ENCODE measurements at regions not wholly inside any gene's neighbourhood (a gene's known extent, or its start where the extent isn't known, plus 50 kb on each side); places are given as distances from the start of the nearest gene placed in this dataset.

GRCh38 chr3:182115328-182116015, 403.7 kb downstream of the SOX2 start:
- Mint-ChIP-seq H3K4me3 (no peak overlapping the region), H3K27ac (no peak overlapping the region), H3K9me3 (peaks cover 4 to 5% of the 10 kb centered on the region in 2 donors), H3K36me3 (no peaks in the 10 kb centered on the region), H3K27me3 (no peaks in the 10 kb centered on the region), H3K4me1 (no peaks in the 10 kb centered on the region)
- DNase-seq (no peak), ATAC-seq (replicated peaks) (no peak)

GRCh38 chr3:182116386-182116785, 404.7 kb downstream of the SOX2 start:
- DNase-seq (no peak), ATAC-seq (replicated peaks) (no peak)
- Mint-ChIP-seq H3K4me1 (no peaks in the 10 kb centered on the region), H3K27me3 (no peaks in the 10 kb centered on the region), H3K36me3 (no peaks in the 10 kb centered on the region), H3K4me3 (no peak overlapping the region), H3K27ac (no peak overlapping the region), H3K9me3 (peaks cover 4 to 5% of the 10 kb centered on the region in 2 donors)

- Mint-ChIP-seq H3K27ac (no peak overlapping the region), H3K27me3 (no peaks in the 10 kb centered on the region), H3K4me3 (no peak overlapping the region), H3K4me1 (no peaks in the 10 kb centered on the region), H3K36me3 (no peaks in the 10 kb centered on the region), H3K9me3 (peaks cover 3 to 5% of the 10 kb centered on the region in 2 donors)
- DNase-seq (no peak), ATAC-seq (replicated peaks) (no peak)
Measured at GRCh38 chr3:182117131-182117530, 405.4 kb downstream of the SOX2 start.

GRCh38 chr3:182117583-182117982, 405.9 kb downstream of the SOX2 start:
- H3K4me1 Mint-ChIP-seq, result no peaks in the 10 kb centered on the region
- DNase-seq, result no peak
- no peaks in the 10 kb centered on the region for H3K36me3 Mint-ChIP-seq
- H3K4me3 Mint-ChIP-seq, result no peak overlapping the region
- H3K27ac Mint-ChIP-seq, result no peak overlapping the region
- no peaks in the 10 kb centered on the region for H3K27me3 Mint-ChIP-seq
- peaks cover 3 to 5% of the 10 kb centered on the region in 2 donors for H3K9me3 Mint-ChIP-seq
- no peak for ATAC-seq (replicated peaks)

GRCh38 chr3:182118066-182118465, 406.3 kb downstream of the SOX2 start:
- Mint-ChIP-seq H3K4me3 (no peak overlapping the region), H3K27me3 (no peaks in the 10 kb centered on the region), H3K4me1 (no peaks in the 10 kb centered on the region), H3K9me3 (peaks cover 3 to 5% of the 10 kb centered on the region in 2 donors), H3K36me3 (no peaks in the 10 kb centered on the region), H3K27ac (no peak overlapping the region)
- DNase-seq, result no peak
- ATAC-seq (replicated peaks), result no peak

- Mint-ChIP-seq H3K27me3 (no peaks in the 10 kb centered on the region), H3K4me1 (no peaks in the 10 kb centered on the region)
- DNase-seq, result no peak
Measured at GRCh38 chr3:182121401-182121800, 409.7 kb downstream of the SOX2 start.

GRCh38 chr3:182122779-182123178, 411.1 kb downstream of the SOX2 start:
- Mint-ChIP-seq H3K4me1 (no peaks in the 10 kb centered on the region), H3K27ac (no peak overlapping the region), H3K27me3 (no peaks in the 10 kb centered on the region), H3K36me3 (no peaks in the 10 kb centered on the region), H3K9me3 (peaks cover 0 to 3% of the 10 kb centered on the region in 2 donors), H3K4me3 (no peak overlapping the region)
- ATAC-seq (replicated peaks), result no peak
- no peak for DNase-seq

More at GRCh38 chr3:182121401-182121800, 409.7 kb downstream of the SOX2 start:
- no peak overlapping the region for H3K4me3 Mint-ChIP-seq
- no peaks in the 10 kb centered on the region for H3K9me3 Mint-ChIP-seq
- no peaks in the 10 kb centered on the region for H3K36me3 Mint-ChIP-seq
- H3K27ac Mint-ChIP-seq, result no peak overlapping the region
- ATAC-seq (replicated peaks), result no peak

- Mint-ChIP-seq H3K36me3 (no peaks in the 10 kb centered on the region), H3K4me1 (no peaks in the 10 kb centered on the region), H3K4me3 (no peak overlapping the region), H3K27me3 (no peaks in the 10 kb centered on the region), H3K27ac (no peak overlapping the region), H3K9me3 (peaks cover 0 to 3% of the 10 kb centered on the region in 2 donors)
- ATAC-seq (replicated peaks) (no peak), DNase-seq (no peak)
Measured at GRCh38 chr3:182124187-182124586, 412.5 kb downstream of the SOX2 start.

GRCh38 chr3:182124716-182125115, 413.0 kb downstream of the SOX2 start:
- Mint-ChIP-seq H3K36me3 (no peaks in the 10 kb centered on the region), H3K27me3 (no peaks in the 10 kb centered on the region), H3K27ac (no peak overlapping the region), H3K4me1 (no peaks in the 10 kb centered on the region), H3K4me3 (no peak overlapping the region), H3K9me3 (peaks cover 0 to 3% of the 10 kb centered on the region in 2 donors)
- ATAC-seq (replicated peaks), result no peak
- no peak for DNase-seq

GRCh38 chr3:182129740-182130139, 418.0 kb downstream of the SOX2 start:
- no peaks in the 10 kb centered on the region for H3K4me1 Mint-ChIP-seq
- H3K36me3 Mint-ChIP-seq, result no peaks in the 10 kb centered on the region
- ATAC-seq (replicated peaks) (no peak), DNase-seq (no peak)
- no peak overlapping the region for H3K4me3 Mint-ChIP-seq
- H3K9me3 Mint-ChIP-seq, result peaks cover 0 to 3% of the 10 kb centered on the region in 2 donors
- no peaks in the 10 kb centered on the region for H3K27me3 Mint-ChIP-seq
- H3K27ac Mint-ChIP-seq, result no peak overlapping the region

- H3K4me3 Mint-ChIP-seq, result no peak overlapping the region
- H3K27ac Mint-ChIP-seq, result no peak overlapping the region
- DNase-seq, result no peak
- H3K36me3 Mint-ChIP-seq, result no peaks in the 10 kb centered on the region
- no peaks in the 10 kb centered on the region for H3K27me3 Mint-ChIP-seq
- no peaks in the 10 kb centered on the region for H3K9me3 Mint-ChIP-seq
- no peaks in the 10 kb centered on the region for H3K4me1 Mint-ChIP-seq
- ATAC-seq (replicated peaks), result no peak
Measured at GRCh38 chr3:182133752-182134151, 422.0 kb downstream of the SOX2 start.

GRCh38 chr3:182135056-182135455, 423.3 kb downstream of the SOX2 start:
- Mint-ChIP-seq H3K36me3 (no peaks in the 10 kb centered on the region), H3K9me3 (no peaks in the 10 kb centered on the region), H3K4me1 (no peaks in the 10 kb centered on the region), H3K27ac (no peak overlapping the region), H3K27me3 (no peaks in the 10 kb centered on the region), H3K4me3 (no peak overlapping the region)
- ATAC-seq (replicated peaks), result no peak
- no peak for DNase-seq

GRCh38 chr3:182136008-182136910, 424.5 kb downstream of the SOX2 start:
- Mint-ChIP-seq H3K36me3 (no peaks in the 10 kb centered on the region), H3K4me3 (no peak overlapping the region), H3K9me3 (no peaks in the 10 kb centered on the region), H3K4me1 (no peaks in the 10 kb centered on the region), H3K27ac (no peak overlapping the region), H3K27me3 (no peaks in the 10 kb centered on the region)
- DNase-seq (no peak), ATAC-seq (replicated peaks) (no peak)

- Mint-ChIP-seq H3K27ac (no peak overlapping the region), H3K4me1 (no peaks in the 10 kb centered on the region), H3K4me3 (no peak overlapping the region), H3K36me3 (no peaks in the 10 kb centered on the region), H3K27me3 (no peaks in the 10 kb centered on the region), H3K9me3 (no peaks in the 10 kb centered on the region)
- DNase-seq (no peak), ATAC-seq (replicated peaks) (no peak)
Measured at GRCh38 chr3:182138393-182138792, 426.7 kb downstream of the SOX2 start.
